Stimulated activated CD4-positive, alpha-beta T cell treated with anti-CD3 and anti-CD28 coated beads, Interleukin-15, amount 100 ng/mL, for 48 hours (primary cell): ENCODE measurements at regions not wholly inside any gene's neighbourhood (a gene's known extent, or its start where the extent isn't known, plus 50 kb on each side); places are given as distances from the start of the nearest gene placed in this dataset.
"Not testable (repeated sequence)": the region's sequence is repeated elsewhere in the genome, so short reads cannot be mapped to it uniquely, and the experiment has no call there.

Source experiments
- DNase-seq, 2 donors: peaks; one replicate each; pipeline ENCODE4 v3.0.0-alpha.2; 2020; ENCODE audit warnings: low read depth in 2 of 2

DNA sequence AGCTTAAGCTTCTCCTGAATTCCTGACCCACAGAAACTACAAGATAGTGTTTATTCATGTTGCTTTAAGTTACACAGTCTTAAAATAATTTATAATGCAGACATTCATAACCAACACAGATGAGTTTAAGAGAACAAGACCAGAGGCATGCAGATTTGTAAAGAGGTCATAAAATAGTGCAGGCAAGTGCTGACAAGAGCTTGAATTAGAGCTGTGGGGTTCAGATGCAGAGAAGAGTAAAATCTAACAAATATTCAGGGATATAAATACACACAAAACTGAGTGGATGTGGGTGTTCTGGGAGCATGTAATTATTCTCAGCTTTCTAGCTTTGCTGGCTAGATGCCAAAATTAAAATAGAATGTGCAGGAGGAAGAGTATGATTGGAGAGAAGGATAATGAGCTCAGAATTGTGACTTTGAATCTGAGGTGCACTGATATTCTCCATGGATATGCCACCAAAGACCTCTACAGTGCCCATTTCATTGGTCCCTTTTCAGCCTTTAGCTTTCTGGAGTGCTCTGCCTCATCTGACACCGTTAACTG, 291.9 kb upstream of the SGK1 start:
- no peak for DNase-seq

DNA sequence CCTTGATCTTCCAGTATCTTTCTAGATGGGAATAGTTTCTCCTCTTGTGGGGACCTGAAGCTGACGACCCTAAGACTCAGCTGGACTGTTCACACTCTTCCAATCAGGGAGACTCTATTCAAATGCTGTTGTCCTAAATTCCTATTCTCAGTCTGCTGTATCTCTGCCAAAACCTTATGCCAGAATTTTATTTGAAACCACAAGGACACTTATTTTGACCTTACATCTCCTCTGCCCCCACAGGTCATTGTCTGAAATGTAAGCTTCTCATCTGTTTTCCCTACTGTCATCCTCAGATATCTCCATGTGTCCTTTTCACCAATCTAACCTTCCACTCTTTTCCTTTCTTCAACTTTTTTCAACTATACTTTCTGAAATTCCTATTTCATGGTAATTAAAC, 289.5 kb upstream of the SGK1 start:
- no peak for DNase-seq

DNA sequence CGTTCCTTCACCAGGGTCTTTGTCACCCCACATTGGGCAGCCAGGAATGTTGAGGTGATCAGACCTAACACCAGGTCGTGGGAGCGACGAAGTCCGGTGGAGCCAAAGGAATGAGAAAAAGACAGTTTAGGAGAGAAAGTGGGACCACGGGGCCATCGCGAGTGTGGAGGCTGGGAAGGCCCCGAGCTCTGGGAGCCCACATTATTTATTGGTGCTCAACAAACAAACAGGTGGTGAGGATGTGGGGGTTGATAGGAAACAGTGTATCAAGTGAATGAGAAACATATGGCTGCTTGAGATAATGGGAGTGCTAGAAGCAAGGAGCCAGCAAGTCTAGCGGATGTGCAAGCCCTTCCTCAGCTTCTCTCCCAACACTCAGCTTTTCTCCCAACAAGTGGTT, 287.1 kb upstream of the SGK1 start:
- DNase-seq = no peak

DNA sequence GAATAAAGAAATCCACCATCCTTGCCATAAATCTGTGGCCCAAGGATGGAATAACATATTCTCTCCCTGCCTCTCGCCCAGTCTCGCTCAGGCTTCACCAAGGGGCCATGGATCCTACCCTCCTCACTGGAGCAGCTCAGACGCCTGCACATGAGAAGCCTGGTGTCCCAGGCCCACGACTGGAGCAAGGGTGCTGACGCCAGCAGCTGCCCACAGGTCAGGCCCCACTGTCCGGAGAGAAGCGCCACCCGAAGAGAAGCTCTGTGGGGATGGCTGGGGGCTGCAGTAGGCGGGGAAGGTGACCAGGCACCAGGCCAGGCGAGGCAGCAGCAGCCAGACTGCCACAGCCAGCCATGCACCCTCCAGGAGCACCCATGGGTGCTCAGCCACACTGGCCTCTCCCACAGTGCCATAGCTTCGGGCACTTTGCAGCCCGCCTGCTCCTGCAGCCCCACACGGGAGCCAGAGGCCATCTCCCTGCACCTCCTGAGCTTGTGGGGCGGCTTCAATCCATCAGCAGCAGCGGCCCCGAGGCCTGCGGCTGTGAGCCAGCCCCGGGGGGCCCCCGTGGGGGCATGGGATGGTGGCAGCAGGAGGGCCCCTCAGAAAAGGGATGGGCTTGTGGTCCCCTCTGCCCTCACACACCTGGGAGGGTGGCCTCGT, 286.2 kb upstream of the SGK1 start:
- DNase-seq = no peak

DNA sequence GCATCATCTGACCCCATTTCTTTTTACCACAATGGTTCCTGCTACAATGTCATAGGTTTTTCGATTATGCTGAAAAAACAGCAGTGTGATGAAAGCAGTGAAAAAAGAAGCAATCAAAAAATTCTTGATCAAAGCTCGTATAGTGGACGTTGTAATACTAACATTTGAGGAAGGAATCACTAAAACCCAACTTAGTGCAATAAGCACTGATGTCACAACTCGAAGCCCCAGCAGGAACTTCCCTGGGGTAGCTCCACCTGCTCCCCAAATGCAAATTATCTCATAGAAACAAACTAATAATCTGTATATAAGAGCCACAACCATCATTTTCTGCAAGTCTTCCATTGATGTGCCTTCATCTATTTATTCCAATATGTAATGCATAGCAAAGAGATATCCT, 285.6 kb upstream of the SGK1 start:
- no peak for DNase-seq

DNA sequence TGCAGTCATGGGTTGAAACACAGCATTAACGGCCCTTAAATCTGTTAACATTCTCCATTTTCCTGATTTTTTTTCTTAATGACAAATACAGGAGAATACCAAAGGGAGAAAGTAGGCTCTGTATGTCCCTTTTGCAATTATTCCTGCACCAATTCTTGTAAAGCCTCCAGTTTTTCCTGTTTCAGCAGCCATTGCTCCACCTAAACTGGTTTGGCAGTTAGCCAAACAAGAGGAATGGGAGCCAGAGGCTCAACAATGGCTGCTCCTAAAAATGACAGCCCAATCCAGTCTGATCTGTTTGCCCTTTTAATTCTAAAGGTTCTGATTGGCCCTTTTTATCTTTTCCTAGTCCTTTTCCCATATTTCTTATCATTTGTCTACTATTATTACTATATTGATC, 284.2 kb upstream of the SGK1 start:
- DNase-seq = no peak

DNA sequence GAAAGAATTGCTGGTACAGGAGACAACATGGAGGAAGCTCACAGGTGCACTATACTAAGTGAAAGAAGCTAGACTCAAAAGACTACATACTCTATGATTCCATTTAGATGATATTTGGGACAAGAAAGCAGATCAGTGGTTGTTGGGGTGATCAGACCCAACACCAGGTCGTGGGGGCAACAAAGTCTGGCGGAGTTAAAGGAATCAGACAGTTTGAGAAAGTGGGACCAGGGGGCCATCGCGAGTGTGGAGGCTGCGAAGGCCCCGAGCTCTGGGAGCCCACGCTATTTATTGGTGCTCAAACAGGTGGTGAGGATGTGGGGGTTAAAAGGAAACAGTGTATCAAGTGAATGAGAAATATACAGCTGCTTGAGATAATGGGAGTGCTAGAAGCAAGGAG, 282.8 kb upstream of the SGK1 start:
- DNase-seq = no peak

DNA sequence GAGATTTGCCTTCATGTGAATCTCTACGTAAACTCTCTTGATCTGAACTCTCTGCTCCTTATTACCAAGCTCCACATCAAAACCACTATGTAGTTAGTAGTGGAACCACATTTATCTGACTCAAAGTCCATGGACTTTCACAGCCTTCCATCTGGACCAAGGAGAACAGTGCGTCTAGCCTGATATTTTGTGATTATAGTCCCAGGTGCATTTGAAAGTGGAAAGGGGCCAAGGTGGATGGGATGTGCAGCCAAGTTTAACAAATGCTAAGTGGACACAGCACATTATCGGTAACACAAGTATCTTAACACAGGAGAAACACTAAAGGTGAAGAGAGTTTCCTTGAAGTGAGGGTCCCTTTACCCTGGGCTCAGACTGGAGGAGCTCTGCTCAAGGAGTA, 281.2 kb upstream of the SGK1 start:
- no peak for DNase-seq

DNA sequence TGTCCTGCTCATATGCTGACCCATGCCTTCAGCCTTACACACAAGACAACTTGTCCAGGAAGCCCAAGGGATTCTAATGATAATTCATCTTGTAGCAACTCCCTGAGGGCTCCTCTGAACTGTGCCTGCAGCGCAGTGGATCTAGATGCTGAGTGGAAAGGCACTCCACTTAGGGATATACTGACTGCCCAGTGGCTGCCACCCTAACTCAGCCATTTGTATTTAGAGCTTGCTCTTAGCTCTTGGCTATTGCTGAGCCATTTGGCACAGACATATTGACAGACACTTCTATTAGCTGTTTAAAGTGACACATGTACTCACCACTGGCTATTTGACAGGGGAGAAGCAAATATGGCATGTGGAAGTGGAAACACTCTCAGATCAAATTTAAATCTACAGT, 278.3 kb upstream of the SGK1 start:
- DNase-seq = no peak

DNA sequence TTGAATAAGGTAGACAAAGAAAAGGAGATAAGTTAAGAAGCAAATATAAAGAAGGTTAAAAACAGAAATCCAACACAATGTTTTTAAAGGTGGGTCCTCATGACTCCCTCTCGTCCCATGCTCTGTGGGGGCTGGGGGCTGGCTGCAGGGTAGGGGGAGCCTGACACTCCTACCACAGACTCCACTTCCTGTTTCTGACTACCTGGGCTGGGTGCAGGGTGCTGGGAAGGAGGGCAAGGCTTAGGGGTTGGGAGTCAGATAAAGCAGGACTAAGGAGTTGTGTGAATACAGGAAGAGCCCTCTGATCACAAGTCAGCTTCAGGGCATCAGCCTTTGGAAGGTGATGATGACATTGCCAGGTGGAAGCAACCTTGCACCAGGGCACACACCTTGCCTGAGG, 277.0 kb upstream of the SGK1 start:
- DNase-seq = no peak

DNA sequence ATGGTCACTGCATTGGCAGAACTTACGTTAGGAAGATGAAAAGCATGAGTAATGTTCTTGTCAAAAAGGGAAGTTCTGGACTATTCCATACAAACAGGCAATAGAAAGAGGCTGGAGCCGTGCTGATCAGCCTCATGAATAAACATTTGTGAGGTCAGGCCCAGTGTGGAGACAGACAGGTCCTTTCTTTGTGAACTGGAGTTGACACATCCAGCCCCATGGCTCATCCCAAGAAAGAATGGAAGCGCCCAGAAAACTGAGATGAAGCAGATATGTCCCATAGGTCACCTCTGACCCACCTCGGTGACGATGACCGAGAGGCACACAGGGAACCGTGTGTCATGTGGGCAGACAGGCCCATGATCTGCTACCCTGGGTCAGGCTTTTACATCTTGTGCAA, 276.0 kb upstream of the SGK1 start:
- no peak for DNase-seq

DNA sequence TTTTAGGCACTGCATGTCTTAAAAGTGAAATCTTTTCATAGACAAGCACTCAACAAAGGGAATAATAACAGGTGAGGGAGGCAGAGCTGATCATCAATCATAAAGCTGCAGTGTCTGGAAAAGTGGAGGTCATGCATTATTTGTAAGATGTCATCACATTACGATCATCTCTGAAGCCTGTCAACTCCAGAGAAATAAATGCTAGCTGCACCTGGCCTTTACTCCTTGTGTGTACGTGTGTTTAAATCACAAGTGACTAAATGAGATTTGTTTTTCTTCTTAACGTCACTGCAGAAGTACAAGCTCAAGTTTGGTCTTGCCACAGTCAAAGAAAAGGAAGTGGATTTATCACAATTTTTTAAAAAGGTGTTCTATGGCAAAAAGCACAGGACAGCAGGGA, 275.5 kb upstream of the SGK1 start:
- DNase-seq = no peak

DNA sequence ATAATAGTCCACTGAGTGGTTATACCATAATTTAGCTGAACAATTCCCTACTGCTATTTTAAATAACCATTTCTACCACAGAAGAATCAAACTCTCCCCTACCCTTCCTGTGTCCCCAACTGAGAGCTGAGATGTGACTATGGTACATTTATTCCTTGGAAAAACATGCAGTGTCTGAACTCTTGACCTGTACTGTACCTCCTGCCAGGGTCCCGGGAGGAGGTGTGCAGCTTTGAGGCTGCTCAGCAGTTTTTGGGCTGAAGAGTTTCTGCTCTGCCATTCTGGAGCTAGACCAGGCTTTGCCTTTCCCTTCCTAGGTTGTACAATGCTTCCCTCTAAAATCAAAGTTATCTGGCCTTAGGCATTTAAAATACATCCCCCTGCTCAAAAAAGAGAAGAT, 275.1 kb upstream of the SGK1 start:
- DNase-seq = no peak

DNA sequence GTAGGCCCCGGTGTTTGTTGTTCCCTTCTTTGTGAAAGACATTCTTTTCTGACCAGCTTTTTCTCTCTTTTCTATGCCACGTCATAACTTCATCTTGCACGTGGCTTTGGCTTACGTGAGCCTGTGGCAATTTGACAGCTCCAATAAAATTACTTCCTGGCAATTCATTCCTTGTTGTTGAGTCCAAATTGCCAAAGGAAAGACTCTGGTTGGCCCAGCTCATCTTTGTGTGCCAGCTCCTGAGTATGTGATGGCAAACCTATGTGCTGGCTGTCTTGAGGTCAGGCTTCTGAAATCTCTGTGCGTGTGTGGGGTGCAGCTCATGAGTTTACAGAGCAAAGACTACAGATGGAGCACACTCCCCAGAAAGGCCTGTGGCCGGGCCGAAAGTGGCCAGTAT, 272.5 kb upstream of the SGK1 start:
- no peak for DNase-seq

DNA sequence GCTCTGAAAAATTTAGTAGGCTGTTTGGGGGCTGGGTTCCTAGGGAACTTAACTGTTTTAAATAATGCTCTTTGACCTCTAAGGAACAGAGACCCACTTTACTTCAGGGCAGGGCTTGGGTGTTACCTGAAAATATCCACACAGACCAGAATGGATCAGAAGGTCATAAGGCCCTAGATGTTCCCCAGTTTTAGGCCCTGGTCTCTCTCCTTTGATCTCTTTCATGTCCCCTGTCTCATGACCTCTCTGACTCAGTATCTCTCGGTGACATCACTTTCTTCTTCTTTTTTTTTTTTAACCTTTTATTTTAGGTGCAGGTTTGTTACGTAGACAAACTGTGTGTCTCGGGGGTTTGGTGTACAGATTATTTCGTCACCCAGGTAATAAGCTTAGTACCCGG, 272.1 kb upstream of the SGK1 start:
- DNase-seq = no peak

DNA sequence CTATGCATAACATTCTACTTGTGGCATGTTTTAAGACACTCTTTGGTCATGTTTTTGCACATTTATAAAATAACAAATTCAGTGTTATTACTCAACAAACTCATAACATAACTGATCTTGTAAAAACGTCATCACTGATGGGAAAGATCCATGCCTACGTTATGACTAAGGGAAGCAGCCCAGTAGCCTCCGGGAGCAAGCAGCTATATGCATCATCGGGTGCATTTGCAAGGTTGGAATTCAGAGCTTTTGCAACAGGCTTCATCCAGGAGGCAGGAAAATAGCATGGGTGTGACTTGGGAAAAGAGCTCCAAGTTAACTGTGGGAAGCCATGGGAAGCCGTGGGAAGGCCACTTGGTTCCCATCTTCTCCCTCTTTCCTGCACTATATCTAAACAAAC, 271.6 kb upstream of the SGK1 start:
- DNase-seq = no peak

DNA sequence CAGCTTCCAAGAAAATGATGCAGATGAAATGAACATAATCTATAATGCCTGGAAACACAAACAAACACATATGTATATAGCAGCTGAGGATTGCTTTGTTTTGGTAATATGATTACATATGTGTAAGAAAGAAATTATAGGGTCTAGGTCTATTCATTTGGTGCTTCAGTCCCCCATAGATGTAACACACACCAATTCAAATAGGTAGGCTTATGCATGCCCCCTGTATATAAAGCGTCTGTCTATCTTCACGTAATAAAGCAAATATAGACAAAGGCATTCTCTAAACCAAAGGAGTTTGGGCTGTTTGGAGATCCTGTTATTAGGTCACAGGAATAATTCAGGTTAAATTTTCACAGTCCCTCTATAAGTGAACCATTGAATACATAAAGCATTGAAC, 270.4 kb upstream of the SGK1 start:
- DNase-seq = no peak

DNA sequence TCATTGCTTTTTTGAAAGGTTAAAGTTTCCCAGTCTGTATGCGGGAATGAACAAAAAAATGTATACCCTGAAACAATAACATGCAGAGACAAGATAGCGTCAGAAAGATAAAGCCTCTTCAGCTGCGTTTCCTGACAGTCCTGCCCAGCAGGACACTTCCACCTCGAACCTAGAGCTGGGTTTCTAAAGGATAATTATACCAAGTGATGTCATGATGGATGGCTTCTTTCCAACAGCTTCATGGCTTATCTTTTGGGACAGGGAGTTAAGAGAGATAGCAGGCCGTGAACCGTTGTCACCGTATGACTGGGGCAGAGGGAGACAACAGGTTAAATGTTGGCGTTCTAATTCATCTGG, 267.6 kb upstream of the SGK1 start:
- no peak for DNase-seq

DNA sequence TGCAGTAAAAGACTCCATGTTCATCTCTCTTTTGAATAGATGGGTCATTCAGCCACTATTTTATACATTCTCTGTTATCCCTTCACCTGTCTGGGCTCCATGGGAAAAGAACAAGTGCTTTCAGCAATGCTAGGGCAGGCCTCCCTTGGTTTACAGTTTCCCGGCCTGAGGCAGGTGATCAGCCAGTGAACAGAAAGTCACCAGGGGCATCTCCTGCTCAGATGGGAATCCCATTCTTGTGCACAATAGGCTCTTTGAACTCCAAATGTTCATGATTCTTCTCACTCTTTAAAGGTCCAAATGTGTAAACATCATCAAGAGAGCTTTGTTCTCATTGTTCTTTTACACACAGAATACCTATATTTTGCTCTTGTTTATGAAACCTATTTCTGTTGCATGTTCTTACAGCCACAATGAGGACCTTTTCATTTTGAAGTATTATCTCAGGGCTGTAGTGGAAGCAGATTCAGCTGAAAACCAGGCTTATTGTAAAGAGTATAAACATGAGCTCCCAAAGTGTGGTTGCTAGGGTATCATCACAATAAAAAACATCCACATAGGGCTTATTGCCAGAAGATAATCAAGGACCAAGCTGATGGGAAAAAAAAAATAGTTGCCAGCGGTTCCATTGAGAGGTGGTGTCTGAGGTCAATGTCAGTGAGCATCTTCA, 267.1 kb upstream of the SGK1 start:
- DNase-seq = no peak

DNA sequence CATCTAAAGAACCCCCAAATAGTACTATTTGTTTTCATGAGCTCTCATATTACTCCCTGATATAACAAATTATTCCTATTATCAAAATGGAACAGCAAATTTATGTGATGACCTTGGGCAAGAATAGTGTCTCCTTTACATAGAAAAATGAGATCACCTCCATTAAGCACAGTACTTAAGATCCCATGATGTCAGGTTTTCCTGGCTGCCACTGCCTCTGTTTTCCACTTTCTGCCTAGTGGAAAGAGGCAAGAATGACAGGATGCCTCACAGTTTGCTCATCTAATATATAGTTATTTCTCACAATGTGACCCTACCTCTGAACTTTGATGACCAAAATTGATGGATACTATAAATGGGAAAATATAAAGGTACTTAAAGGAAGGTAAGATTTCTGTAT, 260.1 kb upstream of the SGK1 start:
- DNase-seq = no peak

DNA sequence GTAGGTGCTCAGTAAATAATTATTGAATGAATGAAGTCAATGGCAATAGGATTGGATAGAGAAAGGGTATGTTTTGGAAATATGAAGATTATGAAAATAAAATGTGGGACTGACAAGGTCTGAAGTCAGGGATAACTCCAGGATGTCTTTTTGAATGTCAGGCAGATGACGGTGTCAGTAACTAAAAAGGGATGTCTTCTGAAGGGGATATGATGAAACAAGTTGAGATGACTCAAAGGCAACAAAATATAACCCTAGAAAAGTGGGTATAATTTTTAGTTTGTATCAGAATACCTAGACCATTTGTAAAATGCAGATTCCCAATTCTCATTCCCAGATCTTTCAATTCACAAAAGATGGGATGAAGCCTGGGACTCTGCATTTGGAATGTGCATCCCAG, 257.3 kb upstream of the SGK1 start:
- DNase-seq = no peak

DNA sequence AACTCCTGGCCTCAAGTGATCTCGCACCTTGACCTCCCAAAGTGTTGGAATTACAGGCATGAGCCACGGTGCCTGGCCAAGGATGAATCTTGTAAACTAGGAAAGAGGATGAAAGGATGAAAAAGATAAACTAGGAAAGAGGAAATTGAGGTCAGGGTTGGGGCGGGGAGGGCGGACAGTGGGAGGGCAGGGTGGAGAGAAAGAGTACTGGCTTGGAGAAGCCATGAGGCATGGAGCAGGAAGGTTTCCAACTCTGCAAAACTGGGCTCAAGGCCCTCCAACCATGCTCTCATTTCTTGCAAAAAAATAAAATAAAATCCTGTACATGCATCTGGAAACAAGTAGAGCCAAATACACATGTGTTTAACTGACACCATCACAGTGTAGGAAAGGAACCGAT, 256.6 kb upstream of the SGK1 start:
- DNase-seq = no peak

DNA sequence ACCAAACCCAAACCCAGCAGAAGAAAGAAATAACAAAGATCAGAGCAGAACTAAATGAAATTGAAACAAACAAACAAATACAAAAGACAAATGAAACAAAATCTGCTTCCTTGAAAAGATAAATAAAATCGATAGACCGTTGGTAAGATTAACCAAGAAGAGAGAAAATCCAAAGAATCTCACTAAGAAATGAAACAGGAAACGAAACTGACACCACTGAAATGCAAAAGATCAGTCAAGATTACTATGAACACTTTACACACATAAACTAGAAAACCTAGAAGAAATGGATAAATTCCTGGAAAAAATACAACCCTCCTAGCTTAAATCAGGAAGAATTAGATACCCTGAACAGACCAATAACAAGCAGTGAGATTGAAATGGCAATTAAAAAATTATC, 252.1 kb upstream of the SGK1 start:
- DNase-seq = not testable (repeated sequence)

DNA sequence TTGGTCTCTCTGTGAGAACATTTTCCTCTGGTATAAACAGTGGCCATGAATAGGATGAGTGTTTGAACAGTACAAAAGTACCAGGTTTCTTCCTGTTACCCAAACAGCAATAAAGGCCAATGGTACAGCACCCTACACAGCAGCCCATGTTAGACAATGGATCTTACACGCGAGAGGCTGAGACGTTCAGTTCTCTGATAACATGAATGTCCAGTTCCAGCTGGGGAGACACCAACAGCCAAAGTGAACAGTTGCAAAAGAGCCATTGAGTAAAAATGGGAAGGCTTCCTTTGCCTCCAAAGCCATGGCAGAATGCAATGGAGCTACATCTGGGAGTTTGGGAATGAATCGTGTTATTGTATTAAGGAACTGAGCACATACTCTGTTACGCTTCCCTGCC, 246.8 kb upstream of the SGK1 start:
- no peak for DNase-seq
